SU-DHL-6 (cell line): ENCODE measurements at regions not wholly inside any gene's neighbourhood (a gene's known extent, or its start where the extent isn't known, plus 50 kb on each side); places are given as distances from the start of the nearest gene placed in this dataset.

Experiments
- EZH2phosphoT487 ChIP-seq: fragments of 200-600 bp; sonication (generic), shearing (Covaris generic); conservative IDR thresholded peaks from 2 replicates; pipeline ENCODE4 v1.6.1; 2018; ENCODE audit warnings: mild to moderate bottlenecking, antibody characterized with exemption, low read length, moderate library complexity, mixed read lengths
- TF ChIP-seq, protein P1 (sequence below): fragments of 200-600 bp; sonication (generic); IDR thresholded peaks from one replicate; pipeline ENCODE4 v1.5.1; 2017; ENCODE audit warnings: antibody characterized with exemption, mild to moderate bottlenecking, low read length, moderate library complexity; ENCODE audit not compliant: insufficient read depth, poor library complexity, severe bottlenecking

DNA sequence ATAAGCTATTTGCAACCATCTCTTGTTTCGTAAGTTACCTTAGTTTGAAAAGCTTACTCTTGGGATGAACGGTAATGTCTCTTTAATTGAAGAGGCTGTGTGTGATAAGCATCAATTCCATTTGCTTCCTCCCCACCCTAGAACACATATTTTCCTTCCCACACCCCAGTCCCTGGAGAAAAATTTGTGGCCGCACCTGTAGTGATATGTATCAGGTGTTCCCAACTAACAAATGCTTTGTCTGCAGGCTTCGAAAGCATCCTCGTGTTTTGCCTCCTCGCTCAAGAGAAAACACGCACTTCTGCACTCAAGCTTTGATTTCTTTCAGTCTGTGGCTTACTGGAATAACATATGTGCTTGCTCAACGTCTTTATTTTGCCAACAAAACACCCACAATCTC, 143.8 kb upstream of the OTUD4 start:
- TF ChIP-seq, protein P1, sequence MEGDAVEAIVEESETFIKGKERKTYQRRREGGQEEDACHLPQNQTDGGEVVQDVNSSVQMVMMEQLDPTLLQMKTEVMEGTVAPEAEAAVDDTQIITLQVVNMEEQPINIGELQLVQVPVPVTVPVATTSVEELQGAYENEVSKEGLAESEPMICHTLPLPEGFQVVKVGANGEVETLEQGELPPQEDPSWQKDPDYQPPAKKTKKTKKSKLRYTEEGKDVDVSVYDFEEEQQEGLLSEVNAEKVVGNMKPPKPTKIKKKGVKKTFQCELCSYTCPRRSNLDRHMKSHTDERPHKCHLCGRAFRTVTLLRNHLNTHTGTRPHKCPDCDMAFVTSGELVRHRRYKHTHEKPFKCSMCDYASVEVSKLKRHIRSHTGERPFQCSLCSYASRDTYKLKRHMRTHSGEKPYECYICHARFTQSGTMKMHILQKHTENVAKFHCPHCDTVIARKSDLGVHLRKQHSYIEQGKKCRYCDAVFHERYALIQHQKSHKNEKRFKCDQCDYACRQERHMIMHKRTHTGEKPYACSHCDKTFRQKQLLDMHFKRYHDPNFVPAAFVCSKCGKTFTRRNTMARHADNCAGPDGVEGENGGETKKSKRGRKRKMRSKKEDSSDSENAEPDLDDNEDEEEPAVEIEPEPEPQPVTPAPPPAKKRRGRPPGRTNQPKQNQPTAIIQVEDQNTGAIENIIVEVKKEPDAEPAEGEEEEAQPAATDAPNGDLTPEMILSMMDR = no peak
- no peak for TF ChIP-seq EZH2phosphoT487
